ENCODE measurements at regions not wholly inside any gene's neighbourhood (a gene's known extent, or its start where the extent isn't known, plus 50 kb on each side); places are given as distances from the start of the nearest gene placed in this dataset.

DNA sequence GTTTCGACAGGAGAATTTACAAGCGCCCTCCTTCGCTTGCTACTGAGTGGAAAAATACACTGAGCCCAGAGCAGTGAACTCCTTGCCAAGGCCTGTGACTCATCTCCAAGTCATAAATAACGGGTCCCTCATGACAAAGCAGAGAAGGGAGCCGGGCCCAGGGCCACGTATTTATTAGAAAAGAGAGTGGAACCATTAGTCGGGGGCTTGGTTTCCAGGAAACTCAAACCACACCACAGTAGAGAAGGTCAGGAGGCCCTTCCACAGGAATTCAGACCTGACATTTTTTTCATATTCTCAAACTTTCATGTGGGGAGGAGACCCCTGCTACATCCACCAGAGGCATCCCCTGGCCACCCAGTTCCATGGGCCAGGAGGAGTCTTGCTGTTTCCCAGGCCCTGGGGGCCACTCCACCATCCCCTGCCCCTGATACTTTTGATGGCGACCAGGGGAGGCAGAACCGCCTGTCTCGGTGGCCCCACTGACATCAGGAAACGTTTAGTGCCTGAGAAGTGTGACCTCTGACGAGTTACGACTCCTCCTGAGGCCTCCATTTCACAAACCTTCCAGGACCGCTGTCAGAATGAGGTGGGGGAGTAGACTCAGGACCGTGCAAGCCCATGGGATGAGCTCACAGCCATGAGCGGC, 289.7 kb downstream of the DYSF start (continued):
- TF ChIP-seq, protein P1, sequence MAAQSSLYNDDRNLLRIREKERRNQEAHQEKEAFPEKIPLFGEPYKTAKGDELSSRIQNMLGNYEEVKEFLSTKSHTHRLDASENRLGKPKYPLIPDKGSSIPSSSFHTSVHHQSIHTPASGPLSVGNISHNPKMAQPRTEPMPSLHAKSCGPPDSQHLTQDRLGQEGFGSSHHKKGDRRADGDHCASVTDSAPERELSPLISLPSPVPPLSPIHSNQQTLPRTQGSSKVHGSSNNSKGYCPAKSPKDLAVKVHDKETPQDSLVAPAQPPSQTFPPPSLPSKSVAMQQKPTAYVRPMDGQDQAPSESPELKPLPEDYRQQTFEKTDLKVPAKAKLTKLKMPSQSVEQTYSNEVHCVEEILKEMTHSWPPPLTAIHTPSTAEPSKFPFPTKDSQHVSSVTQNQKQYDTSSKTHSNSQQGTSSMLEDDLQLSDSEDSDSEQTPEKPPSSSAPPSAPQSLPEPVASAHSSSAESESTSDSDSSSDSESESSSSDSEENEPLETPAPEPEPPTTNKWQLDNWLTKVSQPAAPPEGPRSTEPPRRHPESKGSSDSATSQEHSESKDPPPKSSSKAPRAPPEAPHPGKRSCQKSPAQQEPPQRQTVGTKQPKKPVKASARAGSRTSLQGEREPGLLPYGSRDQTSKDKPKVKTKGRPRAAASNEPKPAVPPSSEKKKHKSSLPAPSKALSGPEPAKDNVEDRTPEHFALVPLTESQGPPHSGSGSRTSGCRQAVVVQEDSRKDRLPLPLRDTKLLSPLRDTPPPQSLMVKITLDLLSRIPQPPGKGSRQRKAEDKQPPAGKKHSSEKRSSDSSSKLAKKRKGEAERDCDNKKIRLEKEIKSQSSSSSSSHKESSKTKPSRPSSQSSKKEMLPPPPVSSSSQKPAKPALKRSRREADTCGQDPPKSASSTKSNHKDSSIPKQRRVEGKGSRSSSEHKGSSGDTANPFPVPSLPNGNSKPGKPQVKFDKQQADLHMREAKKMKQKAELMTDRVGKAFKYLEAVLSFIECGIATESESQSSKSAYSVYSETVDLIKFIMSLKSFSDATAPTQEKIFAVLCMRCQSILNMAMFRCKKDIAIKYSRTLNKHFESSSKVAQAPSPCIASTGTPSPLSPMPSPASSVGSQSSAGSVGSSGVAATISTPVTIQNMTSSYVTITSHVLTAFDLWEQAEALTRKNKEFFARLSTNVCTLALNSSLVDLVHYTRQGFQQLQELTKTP (IDR thresholded peaks at IDR 0.05; ENCODE audit: low read depth in 1 of 2, partially characterized antibody in 2 of 2) = peak in 1 of 2 experiments; percentile 81
- TF ChIP-seq SMARCA5 (IDR thresholded peaks at IDR 0.05) (no peak), MYC (IDR thresholded peaks at IDR 0.05; ENCODE audit: low read depth, low read length) (no peak), MYC (CRISPR knock-in tag; IDR thresholded peaks at IDR 0.05; ENCODE audit: borderline replicate concordance, low read depth) (no peak), SOX6 (IDR thresholded peaks at IDR 0.05) (peak; percentile 52; the same call in 1 of the 2 replicates), SMAD1 (IDR thresholded peaks at IDR 0.05; ENCODE audit: low read depth, low read length, partially characterized antibody) (no peak), NR2C1 (IDR thresholded peaks at IDR 0.05) (no peak), NR2C1 (tag; IDR thresholded peaks at IDR 0.05) (no peak), JUND (IDR thresholded peaks at IDR 0.05; ENCODE audit: borderline replicate concordance, low read depth, low read length) (peak; percentile 98), JUND (tag; IDR thresholded peaks at IDR 0.05; ENCODE audit: borderline replicate concordance, low read depth, low read length) (peak; percentile 95; the same call in 2 of the 3 replicates), JUN (IDR thresholded peaks at IDR 0.05; ENCODE audit: borderline replicate concordance, low read depth, low read length) (peak; percentile 89), JUN (CRISPR knock-in tag; IDR thresholded peaks at IDR 0.05; ENCODE audit: borderline replicate concordance) (no peak), MAFG (tag; conservative IDR thresholded peaks at IDR 0.05) (peak; percentile 39; the same call in 1 of the 2 replicates), EZH2 (IDR thresholded peaks at IDR 0.05; ENCODE audit: borderline replicate concordance, low read depth, low read length) (no peak), NR3C1 (CRISPR knock-in tag; IDR thresholded peaks at IDR 0.05) (no peak), JUNB (CRISPR knock-in tag; conservative IDR thresholded peaks at IDR 0.05) (0 out of 2 replicates have a peak, but pooled peaks have one; percentile 33), NFE2L1 (tag; IDR thresholded peaks at IDR 0.05; ENCODE audit: borderline replicate concordance, low read depth) (no peak), STAT5A (IDR thresholded peaks at IDR 0.05; ENCODE audit: borderline replicate concordance, low read length) (peak; percentile 60), HDGF (IDR thresholded peaks at IDR 0.05) (no peak), ZNF263 (CRISPR knock-in tag; IDR thresholded peaks at IDR 0.05; ENCODE audit: borderline replicate concordance) (no peak)
- TF ChIP-seq, protein P2, sequence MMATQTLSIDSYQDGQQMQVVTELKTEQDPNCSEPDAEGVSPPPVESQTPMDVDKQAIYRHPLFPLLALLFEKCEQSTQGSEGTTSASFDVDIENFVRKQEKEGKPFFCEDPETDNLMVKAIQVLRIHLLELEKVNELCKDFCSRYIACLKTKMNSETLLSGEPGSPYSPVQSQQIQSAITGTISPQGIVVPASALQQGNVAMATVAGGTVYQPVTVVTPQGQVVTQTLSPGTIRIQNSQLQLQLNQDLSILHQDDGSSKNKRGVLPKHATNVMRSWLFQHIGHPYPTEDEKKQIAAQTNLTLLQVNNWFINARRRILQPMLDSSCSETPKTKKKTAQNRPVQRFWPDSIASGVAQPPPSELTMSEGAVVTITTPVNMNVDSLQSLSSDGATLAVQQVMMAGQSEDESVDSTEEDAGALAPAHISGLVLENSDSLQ (IDR thresholded peaks at IDR 0.05) = peak; percentile 94
- TF ChIP-seq, protein P3, sequence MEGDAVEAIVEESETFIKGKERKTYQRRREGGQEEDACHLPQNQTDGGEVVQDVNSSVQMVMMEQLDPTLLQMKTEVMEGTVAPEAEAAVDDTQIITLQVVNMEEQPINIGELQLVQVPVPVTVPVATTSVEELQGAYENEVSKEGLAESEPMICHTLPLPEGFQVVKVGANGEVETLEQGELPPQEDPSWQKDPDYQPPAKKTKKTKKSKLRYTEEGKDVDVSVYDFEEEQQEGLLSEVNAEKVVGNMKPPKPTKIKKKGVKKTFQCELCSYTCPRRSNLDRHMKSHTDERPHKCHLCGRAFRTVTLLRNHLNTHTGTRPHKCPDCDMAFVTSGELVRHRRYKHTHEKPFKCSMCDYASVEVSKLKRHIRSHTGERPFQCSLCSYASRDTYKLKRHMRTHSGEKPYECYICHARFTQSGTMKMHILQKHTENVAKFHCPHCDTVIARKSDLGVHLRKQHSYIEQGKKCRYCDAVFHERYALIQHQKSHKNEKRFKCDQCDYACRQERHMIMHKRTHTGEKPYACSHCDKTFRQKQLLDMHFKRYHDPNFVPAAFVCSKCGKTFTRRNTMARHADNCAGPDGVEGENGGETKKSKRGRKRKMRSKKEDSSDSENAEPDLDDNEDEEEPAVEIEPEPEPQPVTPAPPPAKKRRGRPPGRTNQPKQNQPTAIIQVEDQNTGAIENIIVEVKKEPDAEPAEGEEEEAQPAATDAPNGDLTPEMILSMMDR (IDR thresholded peaks at IDR 0.05 in 2 of 3, conservative IDR thresholded peaks at IDR 0.05 in 1 of 3; ENCODE audit: insufficient read depth in 2 of 3, low read depth in 1 of 3, low read length in 3 of 3) = no peak

All from K562 (cell line).